GM10248 (cell line): ENCODE measurements at regions not wholly inside any gene's neighbourhood (a gene's known extent, or its start where the extent isn't known, plus 50 kb on each side); places are given as distances from the start of the nearest gene placed in this dataset.

Experiments
- CTCF ChIA-PET: fragments of 300-600 bp; sonication (Branson Sonifier 250); formaldehyde crosslinking; extraction: SDS; loops from one replicate; lab custom pipeline; 2021; ENCODE audit warnings: antibody characterized with exemption; lab: Yijun Ruan, JAX
- POLR2A ChIA-PET: fragments of 350-650 bp; sonication (Branson Sonifier 250); formaldehyde crosslinking; extraction: SDS; loops from one replicate; lab custom pipeline; 2020; ENCODE audit warnings: antibody characterized with exemption; lab: Yijun Ruan, JAX
- DNase-seq: peaks from one replicate; pipeline ENCODE4 v3.0.0; 2012; ENCODE audit errors: extremely low spot score
- TF ChIP-seq, protein P1 (sequence below): IDR thresholded peaks from 2 replicates; pipeline ENCODE4 v1.5.1; 2012; ENCODE audit warnings: mild to moderate bottlenecking, low read depth; ENCODE audit errors: extremely low read depth, missing control alignments, control extremely low read depth

- ChIA-PET CTCF (interaction anchor here (0.8 kb wide), 1 partner anchor 29 kb away, joined by 3 read pairs; no protein-coding TSS in a partner anchor), POLR2A (no interaction called here)
- TF ChIP-seq, protein P1, sequence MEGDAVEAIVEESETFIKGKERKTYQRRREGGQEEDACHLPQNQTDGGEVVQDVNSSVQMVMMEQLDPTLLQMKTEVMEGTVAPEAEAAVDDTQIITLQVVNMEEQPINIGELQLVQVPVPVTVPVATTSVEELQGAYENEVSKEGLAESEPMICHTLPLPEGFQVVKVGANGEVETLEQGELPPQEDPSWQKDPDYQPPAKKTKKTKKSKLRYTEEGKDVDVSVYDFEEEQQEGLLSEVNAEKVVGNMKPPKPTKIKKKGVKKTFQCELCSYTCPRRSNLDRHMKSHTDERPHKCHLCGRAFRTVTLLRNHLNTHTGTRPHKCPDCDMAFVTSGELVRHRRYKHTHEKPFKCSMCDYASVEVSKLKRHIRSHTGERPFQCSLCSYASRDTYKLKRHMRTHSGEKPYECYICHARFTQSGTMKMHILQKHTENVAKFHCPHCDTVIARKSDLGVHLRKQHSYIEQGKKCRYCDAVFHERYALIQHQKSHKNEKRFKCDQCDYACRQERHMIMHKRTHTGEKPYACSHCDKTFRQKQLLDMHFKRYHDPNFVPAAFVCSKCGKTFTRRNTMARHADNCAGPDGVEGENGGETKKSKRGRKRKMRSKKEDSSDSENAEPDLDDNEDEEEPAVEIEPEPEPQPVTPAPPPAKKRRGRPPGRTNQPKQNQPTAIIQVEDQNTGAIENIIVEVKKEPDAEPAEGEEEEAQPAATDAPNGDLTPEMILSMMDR = no peak
- no peak for DNase-seq
These were observed 284.0 kb downstream of the ATP23 start for GRCh38 chr12:58225203-58225877.

DNA sequence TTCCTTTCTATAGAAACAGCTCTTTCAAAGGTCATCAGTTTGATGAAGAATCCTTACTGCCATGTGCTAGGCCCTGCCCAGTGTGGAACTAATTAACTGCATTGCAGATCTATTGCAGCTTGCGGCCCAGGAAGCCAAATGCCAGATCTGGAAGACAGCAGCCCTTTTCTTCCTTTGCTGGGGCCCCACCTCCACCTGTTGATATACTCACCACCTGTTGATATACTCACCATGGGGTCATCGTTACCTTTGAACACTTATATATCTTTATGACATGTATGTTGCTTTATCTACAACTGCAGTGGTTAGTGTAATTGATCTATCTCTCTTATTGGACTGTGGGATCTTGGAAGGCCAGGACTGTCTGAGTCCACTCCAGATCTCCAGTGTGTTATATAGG lies 292.5 kb downstream of the ATP23 start:
- ChIA-PET POLR2A (no interaction called here), CTCF (no interaction called here)
- TF ChIP-seq, protein P1 = no peak
- DNase-seq = no peak

GRCh38 chr12:58238411-58238810 lies 297.0 kb downstream of the ATP23 start:
- TF ChIP-seq, protein P1 = no peak
- ChIA-PET CTCF (no interaction called here), POLR2A (no interaction called here)
- no peak for DNase-seq

- POLR2A ChIA-PET = no interaction called here
- TF ChIP-seq, protein P1 = no peak
- CTCF ChIA-PET = interaction anchor here (1.7 kb wide), 1 partner anchor 175 kb away, joined by 3 read pairs; no protein-coding TSS in a partner anchor
- DNase-seq = no peak
These were observed 299.7 kb downstream of the ATP23 start for GRCh38 chr12:58241099-58241498.

DNA sequence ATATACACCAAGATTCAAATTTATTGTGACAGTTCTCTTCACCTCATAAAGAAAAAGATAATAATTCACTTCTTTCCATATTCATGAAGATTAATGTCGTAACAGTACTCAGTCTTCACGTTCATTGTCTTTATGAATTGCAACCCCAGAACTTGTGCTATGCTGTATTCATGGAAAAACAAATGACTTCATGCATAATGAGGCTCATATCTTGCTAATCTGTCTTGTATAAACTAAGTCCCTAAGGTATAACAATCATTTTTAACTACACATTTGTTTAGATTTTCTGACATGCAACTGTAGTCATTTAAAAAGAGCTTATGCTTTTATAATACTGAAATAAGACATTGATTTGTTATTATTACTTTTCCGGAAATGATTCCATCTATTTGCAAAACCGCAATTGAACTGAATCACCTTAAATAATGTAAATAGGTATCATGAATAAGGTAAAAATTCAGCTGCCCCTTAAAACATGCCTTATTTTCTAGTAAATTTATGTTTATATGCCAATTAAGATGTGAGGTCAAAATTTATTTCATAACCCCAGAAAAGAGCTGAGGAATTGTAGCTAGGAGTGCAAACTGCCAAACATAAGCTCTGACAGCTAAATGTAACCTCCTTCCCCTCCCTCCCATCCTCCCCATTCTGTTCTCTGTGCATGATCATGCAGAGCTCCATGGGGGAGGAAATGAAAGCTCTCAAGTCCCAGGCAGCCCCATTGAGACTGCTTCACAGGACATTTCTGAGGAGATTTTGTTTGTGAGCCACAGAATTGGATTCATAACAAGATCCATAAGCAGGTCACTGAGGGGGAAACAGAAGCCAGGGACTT lies 301.6 kb downstream of the ATP23 start:
- no peak for DNase-seq
- TF ChIP-seq, protein P1 = no peak
- POLR2A ChIA-PET = no interaction called here
- CTCF ChIA-PET = no interaction called here

- TF ChIP-seq, protein P1 = no peak
- no peak for DNase-seq
- ChIA-PET CTCF (no interaction called here), POLR2A (no interaction called here)
These were observed 306.3 kb downstream of the ATP23 start for GRCh38 chr12:58247633-58248032.
